SJCRH30 (cell line): ENCODE measurements at regions not wholly inside any gene's neighbourhood (a gene's known extent, or its start where the extent isn't known, plus 50 kb on each side); places are given as distances from the start of the nearest gene placed in this dataset.

Experiments
- DNase-seq, 2 experiments: peaks; one replicate each; pipeline ENCODE4 v3.0.0-alpha.2; 2015 to 2020
- H3K27ac ChIP-seq: fragments of 250-450 bp; sonication (Bioruptor Pico); 2 replicates; pipeline ENCODE4 v1.5.1; 2020; ENCODE audit warnings: mild to moderate bottlenecking, moderate library complexity
- H3K27me3 ChIP-seq: fragments of 250-450 bp; sonication (Bioruptor Pico); 2 replicates; pipeline ENCODE4 v1.5.1; 2020; ENCODE audit warnings: mild to moderate bottlenecking, moderate library complexity
- H3K36me3 ChIP-seq: fragments of 250-450 bp; sonication (Bioruptor Pico); 2 replicates; pipeline ENCODE4 v1.5.1; 2020; ENCODE audit warnings: mild to moderate bottlenecking, moderate library complexity
- H3K4me1 ChIP-seq: fragments of 250-450 bp; sonication (Bioruptor Pico); 2 replicates; pipeline ENCODE4 v1.5.1; 2020; ENCODE audit warnings: mild to moderate bottlenecking, moderate library complexity
- H3K4me3 ChIP-seq: fragments of 250-450 bp; sonication (Bioruptor Pico); 2 replicates; pipeline ENCODE4 v1.5.1; 2020; ENCODE audit warnings: mild to moderate bottlenecking, moderate library complexity
- H3K9me3 ChIP-seq: fragments of 250-450 bp; sonication (Bioruptor Pico); replicated peaks from 2 replicates; pipeline ENCODE4 v1.5.1; 2020; ENCODE audit warnings: mild to moderate bottlenecking, moderate library complexity

GRCh38 chr10:21014141-21014540 lies 117.0 kb upstream of the NEBL start:
- no peaks in the 10 kb centered on the region for H3K4me1 ChIP-seq

GRCh38 chr10:21011433-21012018 lies 114.4 kb upstream of the NEBL start:
- Histone ChIP-seq H3K9me3 (no peaks in the 10 kb centered on the region), H3K4me1 (no peaks in the 10 kb centered on the region), H3K36me3 (no peaks in the 10 kb centered on the region), H3K27me3 (no peaks in the 10 kb centered on the region), H3K4me3 (no peak overlapping the region), H3K27ac (no peak overlapping the region)
- no peak for DNase-seq

More at GRCh38 chr10:21014141-21014540, 117.0 kb upstream of the NEBL start:
- H3K4me3 ChIP-seq, result no peak overlapping the region
- DNase-seq, result no peak
- no peaks in the 10 kb centered on the region for H3K27me3 ChIP-seq
- H3K36me3 ChIP-seq, result no peaks in the 10 kb centered on the region
- no peak overlapping the region for H3K27ac ChIP-seq
- H3K9me3 ChIP-seq, result no peaks in the 10 kb centered on the region

- H3K36me3 ChIP-seq, result no peaks in the 10 kb centered on the region
Observed at GRCh38 chr10:21010615-21011014, 113.5 kb upstream of the NEBL start.

GRCh38 chr10:21003240-21003822 lies 106.2 kb upstream of the NEBL start:
- Histone ChIP-seq H3K9me3 (no peaks in the 10 kb centered on the region), H3K36me3 (no peaks in the 10 kb centered on the region), H3K27me3 (no peaks in the 10 kb centered on the region), H3K4me3 (no peak overlapping the region), H3K4me1 (no peaks in the 10 kb centered on the region), H3K27ac (no peak overlapping the region)
- peak in 1 of 2 experiments; percentile 7 for DNase-seq

More at GRCh38 chr10:21010615-21011014, 113.5 kb upstream of the NEBL start:
- DNase-seq, result no peak
- no peaks in the 10 kb centered on the region for H3K4me1 ChIP-seq
- no peak overlapping the region for H3K4me3 ChIP-seq
- H3K9me3 ChIP-seq, result no peaks in the 10 kb centered on the region
- H3K27ac ChIP-seq, result no peak overlapping the region
- H3K27me3 ChIP-seq, result no peaks in the 10 kb centered on the region

- Histone ChIP-seq H3K4me3 (no peak overlapping the region), H3K27me3 (no peaks in the 10 kb centered on the region), H3K27ac (no peak overlapping the region), H3K9me3 (no peaks in the 10 kb centered on the region), H3K4me1 (no peaks in the 10 kb centered on the region), H3K36me3 (no peaks in the 10 kb centered on the region)
- no peak for DNase-seq
Observed at GRCh38 chr10:21002091-21002878, 105.2 kb upstream of the NEBL start.

- DNase-seq, result no peak
- no peaks in the 10 kb centered on the region for H3K36me3 ChIP-seq
- H3K4me1 ChIP-seq, result no peaks in the 10 kb centered on the region
- H3K27ac ChIP-seq, result no peak overlapping the region
- H3K4me3 ChIP-seq, result no peak overlapping the region
- H3K9me3 ChIP-seq, result no peaks in the 10 kb centered on the region
- no peaks in the 10 kb centered on the region for H3K27me3 ChIP-seq
Observed at GRCh38 chr10:20999699-21000098, 102.6 kb upstream of the NEBL start.

GRCh38 chr10:20998036-20998435 lies 100.9 kb upstream of the NEBL start:
- Histone ChIP-seq H3K36me3 (no peaks in the 10 kb centered on the region), H3K27ac (no peak overlapping the region), H3K9me3 (no peaks in the 10 kb centered on the region), H3K4me3 (no peak overlapping the region), H3K4me1 (peaks cover 9% of the 10 kb centered on the region), H3K27me3 (no peaks in the 10 kb centered on the region)
- DNase-seq, result no peak

GRCh38 chr10:20995123-20995987 lies 98.2 kb upstream of the NEBL start:
- DNase-seq, result peak; percentile 6 to 30
- Histone ChIP-seq H3K27me3 (no peaks in the 10 kb centered on the region), H3K4me1 (peaks cover 13% of the 10 kb centered on the region), H3K4me3 (peak overlapping the region; percentile 49), H3K36me3 (no peaks in the 10 kb centered on the region), H3K27ac (no peak overlapping the region), H3K9me3 (no peaks in the 10 kb centered on the region)

- DNase-seq, result no peak
- Histone ChIP-seq H3K27ac (peak overlapping the region; percentile 55), H3K36me3 (no peaks in the 10 kb centered on the region), H3K27me3 (no peaks in the 10 kb centered on the region), H3K4me3 (no peak overlapping the region), H3K4me1 (peaks cover 13% of the 10 kb centered on the region), H3K9me3 (no peaks in the 10 kb centered on the region)
Observed at GRCh38 chr10:20993830-20994527, 96.9 kb upstream of the NEBL start.

GRCh38 chr10:20993389-20993788 lies 96.3 kb upstream of the NEBL start:
- Histone ChIP-seq H3K4me3 (no peak overlapping the region), H3K9me3 (no peaks in the 10 kb centered on the region), H3K27me3 (no peaks in the 10 kb centered on the region), H3K27ac (peak overlapping the region; percentile 55), H3K36me3 (no peaks in the 10 kb centered on the region), H3K4me1 (peaks cover 13% of the 10 kb centered on the region)
- DNase-seq, result peak; percentile 74 to 80

GRCh38 chr10:20991526-20991925 lies 94.4 kb upstream of the NEBL start:
- Histone ChIP-seq H3K4me3 (no peak overlapping the region), H3K27me3 (no peaks in the 10 kb centered on the region), H3K27ac (no peak overlapping the region), H3K9me3 (no peaks in the 10 kb centered on the region), H3K36me3 (no peaks in the 10 kb centered on the region), H3K4me1 (peaks cover 13% of the 10 kb centered on the region)
- no peak for DNase-seq

- DNase-seq, result peak in 1 of 2 experiments; percentile 29
- peaks cover 13% of the 10 kb centered on the region for H3K4me1 ChIP-seq
- H3K4me3 ChIP-seq, result no peak overlapping the region
- H3K36me3 ChIP-seq, result no peaks in the 10 kb centered on the region
- no peaks in the 10 kb centered on the region for H3K9me3 ChIP-seq
- no peak overlapping the region for H3K27ac ChIP-seq
- H3K27me3 ChIP-seq, result no peaks in the 10 kb centered on the region
Observed at GRCh38 chr10:20990604-20991003, 93.5 kb upstream of the NEBL start.

GRCh38 chr10:20988357-20988983 lies 91.4 kb upstream of the NEBL start:
- H3K27ac ChIP-seq, result no peak overlapping the region
- H3K27me3 ChIP-seq, result no peaks in the 10 kb centered on the region
- H3K36me3 ChIP-seq, result no peaks in the 10 kb centered on the region
- H3K4me1 ChIP-seq, result peaks cover 6% of the 10 kb centered on the region
- H3K9me3 ChIP-seq, result no peaks in the 10 kb centered on the region
- no peak for DNase-seq
- no peak overlapping the region for H3K4me3 ChIP-seq

- peaks cover 3% of the 10 kb centered on the region; the same call in 1 of the 2 replicates for H3K4me1 ChIP-seq
- no peaks in the 10 kb centered on the region for H3K36me3 ChIP-seq
- no peaks in the 10 kb centered on the region for H3K9me3 ChIP-seq
- H3K27me3 ChIP-seq, result no peaks in the 10 kb centered on the region
- H3K27ac ChIP-seq, result no peak overlapping the region
- no peak for DNase-seq
- no peak overlapping the region for H3K4me3 ChIP-seq
Observed at GRCh38 chr10:20986049-20986448, 88.9 kb upstream of the NEBL start.
